HEK293 (cell line): ENCODE measurements at regions not wholly inside any gene's neighbourhood (a gene's known extent, or its start where the extent isn't known, plus 50 kb on each side); places are given as distances from the start of the nearest gene placed in this dataset.

Source experiments
- CTCF ChIA-PET: fragments of 350-600 bp; formaldehyde crosslinking; extraction: SDS; loops from one replicate; lab custom pipeline; 2021; ENCODE audit warnings: antibody characterized with exemption; lab: Yijun Ruan, JAX
- POLR2A ChIA-PET: fragments of 300-600 bp; formaldehyde crosslinking; extraction: SDS; loops from one replicate; lab custom pipeline; 2020; ENCODE audit warnings: antibody characterized with exemption, inconsistent platforms; lab: Yijun Ruan, JAX
- H3K27ac ChIP-seq: fragments of 200-500 bp; sonication (Bioruptor generic); 2 replicates; pipeline ENCODE4 v1.5.1; 2014; ENCODE audit warnings: low read depth, low read length, control low read depth, inconsistent platforms; ENCODE audit errors: extremely low read depth
- H3K36me3 ChIP-seq, 2 experiments: fragments of 200-500 bp in 1 of 2; sonication (Bioruptor generic) in 1 of 2; 1 replicate in 1 of 2; 2 replicates in 1 of 2; pipeline ENCODE4 v1.5.1; 2014 to 2017; ENCODE audit warnings: inconsistent platforms in 2 of 2, low read length in 2 of 2; ENCODE audit not compliant: control insufficient read depth in 2 of 2, insufficient read depth in 1 of 2
- H3K4me1 ChIP-seq: fragments of 200-500 bp; sonication (Bioruptor generic); 2 replicates; pipeline ENCODE4 v1.5.1; 2014; ENCODE audit warnings: mild to moderate bottlenecking, low read length, inconsistent platforms; ENCODE audit not compliant: control insufficient read depth, insufficient read depth
- H3K4me3 ChIP-seq: 2 replicates; pipeline ENCODE4 v1.5.1; 2011; ENCODE audit warnings: low read depth, mild to moderate bottlenecking, control low read depth, low read length, moderate library complexity
- H3K9me3 ChIP-seq: fragments of 200-500 bp; sonication (Bioruptor generic); 2 replicates; pipeline ENCODE4 v1.5.1; 2014; ENCODE audit warnings: low read depth, low read length, inconsistent platforms; ENCODE audit not compliant: control insufficient read depth, insufficient read depth
- GLI2 ChIP-seq: fragments of 450-650 bp; formaldehyde crosslinking; IDR thresholded peaks from 2 replicates; pipeline ENCODE4; 2017; ENCODE audit warnings: missing biosample characterization, missing genetic modification characterization, low read depth, borderline replicate concordance
- PRDM1 ChIP-seq: fragments of 450-650 bp; formaldehyde crosslinking; IDR thresholded peaks from 2 replicates; pipeline ENCODE4; 2016; ENCODE audit warnings: missing biosample characterization, missing genetic modification characterization
- REPIN1 ChIP-seq: fragments of 450-650 bp; formaldehyde crosslinking; IDR thresholded peaks from 2 replicates; pipeline ENCODE4 v1.5.1; 2017; ENCODE audit warnings: missing biosample characterization, missing genetic modification characterization, low read depth
- SALL2 ChIP-seq: fragments of 450-650 bp; formaldehyde crosslinking; IDR thresholded peaks from 2 replicates; pipeline ENCODE4 v1.5.0; 2017; ENCODE audit warnings: missing biosample characterization, mild to moderate bottlenecking, missing genetic modification characterization, borderline replicate concordance
- SCRT2 ChIP-seq: fragments of 450-650 bp; formaldehyde crosslinking; IDR thresholded peaks from 2 replicates; pipeline ENCODE4 v1.5.1; 2016; ENCODE audit warnings: missing biosample characterization, missing genetic modification characterization
- SP3 ChIP-seq: fragments of 450-650 bp; formaldehyde crosslinking; IDR thresholded peaks from 2 replicates; pipeline ENCODE4 v1.5.1; 2016; ENCODE audit warnings: missing biosample characterization, missing genetic modification characterization
- TRIM28 ChIP-seq: IDR thresholded peaks from 2 replicates; pipeline ENCODE4 v1.6.1; 2011; ENCODE audit warnings: low read length, control low read depth, borderline replicate concordance
- ZBTB20 ChIP-seq: fragments of 450-650 bp; formaldehyde crosslinking; IDR thresholded peaks from 2 replicates; pipeline ENCODE4 v1.5.1; 2016; ENCODE audit warnings: missing biosample characterization, missing genetic modification characterization
- ZFP41 ChIP-seq: fragments of 450-650 bp; formaldehyde crosslinking; IDR thresholded peaks from 2 replicates; pipeline ENCODE4 v1.5.1; 2016; ENCODE audit warnings: missing biosample characterization, missing genetic modification characterization, borderline replicate concordance
- ZNF112 ChIP-seq: fragments of 450-650 bp; formaldehyde crosslinking; IDR thresholded peaks from 2 replicates; pipeline ENCODE4 v1.5.0; 2017; ENCODE audit warnings: missing biosample characterization, missing genetic modification characterization
- ZNF184 ChIP-seq: fragments of 450-650 bp; IDR thresholded peaks from 2 replicates; pipeline ENCODE4 v1.5.1; 2018; ENCODE audit warnings: missing biosample characterization, mild to moderate bottlenecking, missing genetic modification characterization
- ZNF214 ChIP-seq: fragments of 450-650 bp; formaldehyde crosslinking; IDR thresholded peaks from 2 replicates; pipeline ENCODE4 v1.5.1; 2017; ENCODE audit warnings: missing biosample characterization, mild to moderate bottlenecking, missing genetic modification characterization, borderline replicate concordance
- ZNF24 ChIP-seq: fragments of 450-650 bp; formaldehyde crosslinking; IDR thresholded peaks from 2 replicates; pipeline ENCODE4 v1.5.1; 2016; ENCODE audit warnings: missing biosample characterization, missing genetic modification characterization
- ZNF354C ChIP-seq: fragments of 450-650 bp; formaldehyde crosslinking; IDR thresholded peaks from 2 replicates; pipeline ENCODE4 v1.5.1; 2016; ENCODE audit warnings: missing biosample characterization, missing genetic modification characterization, low read depth, borderline replicate concordance
- ZNF366 ChIP-seq: fragments of 450-650 bp; formaldehyde crosslinking; conservative IDR thresholded peaks from 2 replicates; pipeline ENCODE4 v1.5.1; 2016; ENCODE audit warnings: missing biosample characterization, missing genetic modification characterization
- ZNF394 ChIP-seq: fragments of 450-650 bp; formaldehyde crosslinking; IDR thresholded peaks from 2 replicates; pipeline ENCODE4 v1.5.1; 2016; ENCODE audit warnings: missing biosample characterization, missing genetic modification characterization, mild to moderate bottlenecking, moderate library complexity, borderline replicate concordance
- ZNF473 ChIP-seq: fragments of 450-650 bp; formaldehyde crosslinking; IDR thresholded peaks from 2 replicates; pipeline ENCODE4 v1.5.1; 2017; ENCODE audit warnings: missing biosample characterization, missing genetic modification characterization
- ZNF544 ChIP-seq: fragments of 450-650 bp; formaldehyde crosslinking; IDR thresholded peaks from 2 replicates; pipeline ENCODE4 v1.5.0; 2017; ENCODE audit warnings: missing biosample characterization, missing genetic modification characterization
- ZNF548 ChIP-seq: fragments of 450-650 bp; formaldehyde crosslinking; IDR thresholded peaks from 2 replicates; pipeline ENCODE4 v1.5.1; 2016; ENCODE audit warnings: missing biosample characterization, missing genetic modification characterization
- ZNF580 ChIP-seq: fragments of 450-650 bp; formaldehyde crosslinking; IDR thresholded peaks from 2 replicates; pipeline ENCODE4 v1.5.1; 2016; ENCODE audit warnings: missing biosample characterization, missing genetic modification characterization
- ZNF629 ChIP-seq: fragments of 450-650 bp; formaldehyde crosslinking; IDR thresholded peaks from 2 replicates; pipeline ENCODE4 v1.5.1; 2017; ENCODE audit warnings: missing biosample characterization, missing genetic modification characterization
- ZNF776 ChIP-seq: fragments of 450-650 bp; formaldehyde crosslinking; IDR thresholded peaks from 2 replicates; pipeline ENCODE4 v1.5.0; 2017; ENCODE audit warnings: missing biosample characterization, missing genetic modification characterization, borderline replicate concordance
- ZNF843 ChIP-seq: fragments of 450-650 bp; formaldehyde crosslinking; IDR thresholded peaks from 2 replicates; pipeline ENCODE4 v1.5.1; 2016; ENCODE audit warnings: missing biosample characterization, missing genetic modification characterization
- ZSCAN30 ChIP-seq: fragments of 450-650 bp; IDR thresholded peaks from 2 replicates; pipeline ENCODE4 v1.5.1; 2018; ENCODE audit warnings: missing biosample characterization, mild to moderate bottlenecking, missing genetic modification characterization, moderate library complexity
- TF ChIP-seq, protein P1 (sequence below): fragments of 450-650 bp; formaldehyde crosslinking; IDR thresholded peaks from 2 replicates; pipeline ENCODE4 v1.5.1; 2016; ENCODE audit warnings: missing biosample characterization, missing genetic modification characterization
- TF ChIP-seq, protein P2 (sequence below): fragments of 450-650 bp; formaldehyde crosslinking; IDR thresholded peaks from 2 replicates; pipeline ENCODE4; 2016; ENCODE audit warnings: missing biosample characterization, missing genetic modification characterization
- TF ChIP-seq, protein P3 (sequence below): fragments of 450-650 bp; IDR thresholded peaks from 2 replicates; pipeline ENCODE4 v1.5.1; 2018; ENCODE audit warnings: missing biosample characterization, mild to moderate bottlenecking, missing genetic modification characterization

DNA sequence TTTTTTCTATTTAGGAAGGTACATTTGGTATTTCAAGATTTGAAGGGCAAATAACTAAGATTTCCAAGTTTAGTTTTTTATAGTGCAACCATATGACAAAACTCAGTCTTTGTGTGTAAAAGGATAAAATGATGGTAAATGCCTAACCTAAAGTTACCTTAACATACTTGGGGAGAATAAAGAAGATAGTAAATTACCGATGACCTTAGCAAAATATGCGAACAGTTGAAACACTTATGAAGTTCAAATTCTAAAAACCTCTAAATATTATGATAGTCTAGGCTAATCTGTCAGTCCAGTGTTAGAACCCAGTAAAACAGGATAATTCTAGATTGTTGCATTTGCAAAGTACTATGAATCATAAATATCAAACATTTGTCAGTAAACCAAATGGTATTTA, 127.5 kb downstream of the PTCHD4 start:
- ChIA-PET POLR2A (no interaction called here), CTCF (no interaction called here)
- TF ChIP-seq ZNF24 (tag by site-specific recombination) (no peak), TRIM28 (no peak), ZNF473 (no peak), ZNF544 (tag by site-specific recombination) (no peak), ZNF394 (no peak), ZNF354C (no peak), ZNF214 (tag by site-specific recombination) (no peak), ZNF843 (tag by site-specific recombination) (no peak), ZNF776 (tag by site-specific recombination) (no peak), SALL2 (tag by site-specific recombination) (no peak), SP3 (tag by site-specific recombination) (no peak), ZNF548 (tag by site-specific recombination) (no peak), REPIN1 (tag by site-specific recombination) (no peak), ZFP41 (tag by site-specific recombination) (no peak), ZBTB20 (tag by site-specific recombination) (no peak), GLI2 (tag by site-specific recombination) (no peak), ZNF112 (tag by site-specific recombination) (no peak)
- TF ChIP-seq, protein P1, sequence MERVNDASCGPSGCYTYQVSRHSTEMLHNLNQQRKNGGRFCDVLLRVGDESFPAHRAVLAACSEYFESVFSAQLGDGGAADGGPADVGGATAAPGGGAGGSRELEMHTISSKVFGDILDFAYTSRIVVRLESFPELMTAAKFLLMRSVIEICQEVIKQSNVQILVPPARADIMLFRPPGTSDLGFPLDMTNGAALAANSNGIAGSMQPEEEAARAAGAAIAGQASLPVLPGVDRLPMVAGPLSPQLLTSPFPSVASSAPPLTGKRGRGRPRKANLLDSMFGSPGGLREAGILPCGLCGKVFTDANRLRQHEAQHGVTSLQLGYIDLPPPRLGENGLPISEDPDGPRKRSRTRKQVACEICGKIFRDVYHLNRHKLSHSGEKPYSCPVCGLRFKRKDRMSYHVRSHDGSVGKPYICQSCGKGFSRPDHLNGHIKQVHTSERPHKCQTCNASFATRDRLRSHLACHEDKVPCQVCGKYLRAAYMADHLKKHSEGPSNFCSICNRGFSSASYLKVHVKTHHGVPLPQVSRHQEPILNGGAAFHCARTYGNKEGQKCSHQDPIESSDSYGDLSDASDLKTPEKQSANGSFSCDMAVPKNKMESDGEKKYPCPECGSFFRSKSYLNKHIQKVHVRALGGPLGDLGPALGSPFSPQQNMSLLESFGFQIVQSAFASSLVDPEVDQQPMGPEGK (tag by site-specific recombination): no peak
- TF ChIP-seq, protein P2, sequence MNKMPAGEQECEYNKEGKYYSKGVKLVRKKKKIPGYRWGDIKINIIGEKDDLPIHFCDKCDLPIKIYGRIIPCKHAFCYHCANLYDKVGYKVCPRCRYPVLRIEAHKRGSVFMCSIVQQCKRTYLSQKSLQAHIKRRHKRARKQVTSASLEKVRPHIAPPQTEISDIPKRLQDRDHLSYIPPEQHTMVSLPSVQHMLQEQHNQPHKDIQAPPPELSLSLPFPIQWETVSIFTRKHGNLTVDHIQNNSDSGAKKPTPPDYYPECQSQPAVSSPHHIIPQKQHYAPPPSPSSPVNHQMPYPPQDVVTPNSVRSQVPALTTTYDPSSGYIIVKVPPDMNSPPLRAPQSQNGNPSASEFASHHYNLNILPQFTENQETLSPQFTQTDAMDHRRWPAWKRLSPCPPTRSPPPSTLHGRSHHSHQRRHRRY (tag by site-specific recombination): no peak
- Histone ChIP-seq H3K4me1 (no peaks in the 10 kb centered on the region), H3K4me3 (no peak overlapping the region), H3K27ac (no peak overlapping the region), H3K36me3 (no peaks in the 10 kb centered on the region), H3K9me3 (no peaks in the 10 kb centered on the region)

DNA sequence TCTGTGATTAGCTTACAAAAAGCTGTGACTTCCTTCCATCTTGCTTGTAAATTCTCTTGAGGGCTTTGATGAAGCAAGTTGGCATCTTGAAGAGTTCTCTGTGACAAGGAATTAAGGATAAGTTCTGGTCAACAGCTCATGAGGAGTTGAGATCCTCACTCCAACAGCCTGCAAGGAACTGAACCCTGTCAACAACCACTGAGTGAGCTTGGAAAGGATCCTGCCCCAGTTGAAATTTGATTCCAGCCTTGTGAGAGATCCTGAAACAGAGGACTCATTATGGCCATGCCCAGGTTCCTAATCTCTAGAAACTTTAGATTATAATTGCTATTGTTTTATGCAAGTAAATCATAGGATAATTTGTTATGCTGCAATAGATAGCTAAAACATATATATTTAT, 133.7 kb downstream of the PTCHD4 start:
- CTCF ChIA-PET: no interaction called here
- no peak overlapping the region for H3K27ac ChIP-seq
- POLR2A ChIA-PET: no interaction called here
- no peak overlapping the region for H3K4me3 ChIP-seq
- TF ChIP-seq ZNF580: no peak
- no peak for TF ChIP-seq SCRT2 (tag by site-specific recombination)
- TF ChIP-seq ZNF184 (tag by site-specific recombination): no peak
- TF ChIP-seq, protein P3, sequence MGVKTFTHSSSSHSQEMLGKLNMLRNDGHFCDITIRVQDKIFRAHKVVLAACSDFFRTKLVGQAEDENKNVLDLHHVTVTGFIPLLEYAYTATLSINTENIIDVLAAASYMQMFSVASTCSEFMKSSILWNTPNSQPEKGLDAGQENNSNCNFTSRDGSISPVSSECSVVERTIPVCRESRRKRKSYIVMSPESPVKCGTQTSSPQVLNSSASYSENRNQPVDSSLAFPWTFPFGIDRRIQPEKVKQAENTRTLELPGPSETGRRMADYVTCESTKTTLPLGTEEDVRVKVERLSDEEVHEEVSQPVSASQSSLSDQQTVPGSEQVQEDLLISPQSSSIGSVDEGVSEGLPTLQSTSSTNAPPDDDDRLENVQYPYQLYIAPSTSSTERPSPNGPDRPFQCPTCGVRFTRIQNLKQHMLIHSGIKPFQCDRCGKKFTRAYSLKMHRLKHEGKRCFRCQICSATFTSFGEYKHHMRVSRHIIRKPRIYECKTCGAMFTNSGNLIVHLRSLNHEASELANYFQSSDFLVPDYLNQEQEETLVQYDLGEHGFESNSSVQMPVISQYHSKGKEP (tag by site-specific recombination): no peak
- no peak for TF ChIP-seq ZNF629
- TF ChIP-seq ZNF366 (tag by site-specific recombination): no peak
- TF ChIP-seq ZSCAN30 (tag by site-specific recombination): no peak
- no peak for TF ChIP-seq PRDM1
- no peaks in the 10 kb centered on the region for H3K36me3 ChIP-seq
- H3K9me3 ChIP-seq: no peaks in the 10 kb centered on the region
- no peaks in the 10 kb centered on the region for H3K4me1 ChIP-seq
